ENCODE measurements at regions not wholly inside any gene's neighbourhood (a gene's known extent, or its start where the extent isn't known, plus 50 kb on each side); places are given as distances from the start of the nearest gene placed in this dataset.

DNA sequence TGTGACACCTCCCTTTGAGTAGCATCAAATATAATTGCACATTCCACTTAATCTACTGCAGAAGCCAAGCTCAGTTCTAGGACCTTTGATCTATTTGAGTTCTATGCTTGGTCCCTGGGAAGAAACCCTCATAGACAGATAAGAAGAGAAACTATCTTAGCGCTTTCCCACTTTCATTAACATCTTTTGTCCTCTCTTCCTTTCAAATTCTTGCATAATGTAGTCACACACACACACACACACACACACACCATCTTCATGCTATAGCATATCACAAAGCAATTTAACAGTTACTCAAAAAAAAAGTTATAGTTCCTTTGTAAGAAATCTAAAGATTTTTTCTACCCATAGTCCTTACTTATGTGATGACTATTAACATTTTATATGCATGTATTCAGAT, 735.9 kb upstream of the PCDH9 start:
- TF ChIP-seq, protein P1, sequence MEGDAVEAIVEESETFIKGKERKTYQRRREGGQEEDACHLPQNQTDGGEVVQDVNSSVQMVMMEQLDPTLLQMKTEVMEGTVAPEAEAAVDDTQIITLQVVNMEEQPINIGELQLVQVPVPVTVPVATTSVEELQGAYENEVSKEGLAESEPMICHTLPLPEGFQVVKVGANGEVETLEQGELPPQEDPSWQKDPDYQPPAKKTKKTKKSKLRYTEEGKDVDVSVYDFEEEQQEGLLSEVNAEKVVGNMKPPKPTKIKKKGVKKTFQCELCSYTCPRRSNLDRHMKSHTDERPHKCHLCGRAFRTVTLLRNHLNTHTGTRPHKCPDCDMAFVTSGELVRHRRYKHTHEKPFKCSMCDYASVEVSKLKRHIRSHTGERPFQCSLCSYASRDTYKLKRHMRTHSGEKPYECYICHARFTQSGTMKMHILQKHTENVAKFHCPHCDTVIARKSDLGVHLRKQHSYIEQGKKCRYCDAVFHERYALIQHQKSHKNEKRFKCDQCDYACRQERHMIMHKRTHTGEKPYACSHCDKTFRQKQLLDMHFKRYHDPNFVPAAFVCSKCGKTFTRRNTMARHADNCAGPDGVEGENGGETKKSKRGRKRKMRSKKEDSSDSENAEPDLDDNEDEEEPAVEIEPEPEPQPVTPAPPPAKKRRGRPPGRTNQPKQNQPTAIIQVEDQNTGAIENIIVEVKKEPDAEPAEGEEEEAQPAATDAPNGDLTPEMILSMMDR (IDR thresholded peaks at IDR 0.05; ENCODE audit: low read depth, low read length, poor library complexity, severe bottlenecking): no peak
- no peak for TF ChIP-seq EZH2phosphoT487 (IDR thresholded peaks at IDR 0.05; ENCODE audit: borderline replicate concordance, low read length)

Measured in DOHH2 (cell line).